ENCODE measurements at regions not wholly inside any gene's neighbourhood (a gene's known extent, or its start where the extent isn't known, plus 50 kb on each side); places are given as distances from the start of the nearest gene placed in this dataset.

DNA sequence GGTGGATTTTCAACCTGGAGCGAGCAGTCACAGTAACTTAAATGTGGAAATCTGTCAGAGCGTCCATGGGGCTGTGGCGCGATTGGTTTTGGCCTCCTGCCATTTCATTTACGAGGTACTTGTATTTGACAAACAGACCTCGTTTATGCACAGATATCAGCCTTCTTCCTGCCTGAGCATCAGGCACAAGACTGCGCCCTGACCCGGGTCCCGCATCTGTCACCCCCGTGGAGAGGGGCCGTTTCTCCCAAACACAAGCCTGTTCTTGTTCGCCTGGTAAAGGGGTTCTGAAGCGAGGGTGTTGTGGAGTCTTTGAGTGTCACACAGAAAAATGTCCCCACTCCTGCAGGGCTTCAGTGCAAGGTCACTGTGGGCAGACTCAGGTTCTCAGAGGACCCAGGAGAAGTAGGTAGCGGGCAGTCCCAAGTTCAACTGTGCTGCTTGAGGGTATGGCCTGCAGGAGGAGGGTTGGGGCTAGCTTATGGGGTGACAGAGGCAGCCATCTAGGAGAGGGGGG lies 202.3 kb downstream of the URI1 start:
- Histone ChIP-seq H3K36me3 (ENCODE audit: control insufficient read depth in 2 of 2, insufficient read depth in 1 of 2, low read length in 2 of 2) (no peaks in the 10 kb centered on the region), H3K27ac (ENCODE audit: extremely low read depth, low read depth, low read length) (no peak overlapping the region), H3K4me1 (ENCODE audit: control insufficient read depth, insufficient read depth, low read length) (peaks cover 14% of the 10 kb centered on the region), H3K4me3 (ENCODE audit: low read depth, low read length) (no peak overlapping the region), H3K9me3 (ENCODE audit: control insufficient read depth, insufficient read depth, low read depth, low read length) (no peaks in the 10 kb centered on the region)
- ChIA-PET CTCF (interaction anchor here (1.2 kb wide), 1 partner anchor 9 kb away, joined by 3 read pairs; no protein-coding TSS in a partner anchor), POLR2A (no interaction called here)
- no peak for TF ChIP-seq ZNF416 (tag by site-specific recombination; IDR thresholded peaks at IDR 0.05)
- TF ChIP-seq ZNF843 (tag by site-specific recombination; IDR thresholded peaks at IDR 0.05): no peak
- no peak for TF ChIP-seq ZNF707 (tag by site-specific recombination; IDR thresholded peaks at IDR 0.05)
- TF ChIP-seq ZBTB1 (tag by site-specific recombination; IDR thresholded peaks at IDR 0.05): no peak
- TF ChIP-seq ZEB2 (tag by site-specific recombination; IDR thresholded peaks at IDR 0.05): no peak
- peak; percentile 59; the same call in 1 of the 2 replicates for TF ChIP-seq ZNF561 (tag by site-specific recombination; IDR thresholded peaks at IDR 0.05; ENCODE audit: borderline replicate concordance)
- no peak for TF ChIP-seq ZNF221 (tag by site-specific recombination; IDR thresholded peaks at IDR 0.05; ENCODE audit: borderline replicate concordance)
- TF ChIP-seq ZIC2 (tag by site-specific recombination; IDR thresholded peaks at IDR 0.05): 0 out of 2 replicates have a peak, but pooled peaks have one; percentile 5
- peak; percentile 36; the same call in 1 of the 2 replicates for TF ChIP-seq ZNF600 (tag by site-specific recombination; IDR thresholded peaks at IDR 0.05)
- TF ChIP-seq ZNF677 (tag by site-specific recombination; IDR thresholded peaks at IDR 0.05): no peak
- no peak for TF ChIP-seq ZNF571 (tag by site-specific recombination; IDR thresholded peaks at IDR 0.05)
- TF ChIP-seq ZNF112 (tag by site-specific recombination; IDR thresholded peaks at IDR 0.05): no peak
- no peak for TF ChIP-seq ZNF19 (tag by site-specific recombination; IDR thresholded peaks at IDR 0.05; ENCODE audit: low read depth)
- 0 out of 2 replicates have a peak, but pooled peaks have one; percentile 7 for TF ChIP-seq ZNF133 (tag by site-specific recombination; IDR thresholded peaks at IDR 0.05)
- TF ChIP-seq ZXDB (tag by site-specific recombination; IDR thresholded peaks at IDR 0.05): no peak
- no peak for TF ChIP-seq PRDM4 (tag by site-specific recombination; IDR thresholded peaks at IDR 0.05)
- no peak for TF ChIP-seq GFI1B (tag by site-specific recombination; IDR thresholded peaks at IDR 0.05)
- TF ChIP-seq ZNF626 (tag by site-specific recombination; IDR thresholded peaks at IDR 0.05): no peak
- no peak for TF ChIP-seq YY2 (tag by site-specific recombination; IDR thresholded peaks at IDR 0.05)
- peak; percentile 42; the same call in 1 of the 2 replicates for TF ChIP-seq TSHZ1 (tag by site-specific recombination; IDR thresholded peaks at IDR 0.05; ENCODE audit: borderline replicate concordance)
- TF ChIP-seq ZFP69B (tag by site-specific recombination; IDR thresholded peaks at IDR 0.05): no peak
- TF ChIP-seq ZNF184 (tag by site-specific recombination; IDR thresholded peaks at IDR 0.05): no peak
- TF ChIP-seq ZNF248 (tag by site-specific recombination; IDR thresholded peaks at IDR 0.05): no peak
- no peak for TF ChIP-seq ZBTB7A (tag by site-specific recombination; IDR thresholded peaks at IDR 0.05; ENCODE audit: low read depth)
- TF ChIP-seq ZNF660 (tag by site-specific recombination; IDR thresholded peaks at IDR 0.05): peak; percentile 29; the same call in 1 of the 2 replicates
- no peak for TF ChIP-seq KLF10 (tag by site-specific recombination; IDR thresholded peaks at IDR 0.05)
- TF ChIP-seq ZNF394 (tag by site-specific recombination; IDR thresholded peaks at IDR 0.05; ENCODE audit: borderline replicate concordance): no peak
- TF ChIP-seq, protein P1, sequence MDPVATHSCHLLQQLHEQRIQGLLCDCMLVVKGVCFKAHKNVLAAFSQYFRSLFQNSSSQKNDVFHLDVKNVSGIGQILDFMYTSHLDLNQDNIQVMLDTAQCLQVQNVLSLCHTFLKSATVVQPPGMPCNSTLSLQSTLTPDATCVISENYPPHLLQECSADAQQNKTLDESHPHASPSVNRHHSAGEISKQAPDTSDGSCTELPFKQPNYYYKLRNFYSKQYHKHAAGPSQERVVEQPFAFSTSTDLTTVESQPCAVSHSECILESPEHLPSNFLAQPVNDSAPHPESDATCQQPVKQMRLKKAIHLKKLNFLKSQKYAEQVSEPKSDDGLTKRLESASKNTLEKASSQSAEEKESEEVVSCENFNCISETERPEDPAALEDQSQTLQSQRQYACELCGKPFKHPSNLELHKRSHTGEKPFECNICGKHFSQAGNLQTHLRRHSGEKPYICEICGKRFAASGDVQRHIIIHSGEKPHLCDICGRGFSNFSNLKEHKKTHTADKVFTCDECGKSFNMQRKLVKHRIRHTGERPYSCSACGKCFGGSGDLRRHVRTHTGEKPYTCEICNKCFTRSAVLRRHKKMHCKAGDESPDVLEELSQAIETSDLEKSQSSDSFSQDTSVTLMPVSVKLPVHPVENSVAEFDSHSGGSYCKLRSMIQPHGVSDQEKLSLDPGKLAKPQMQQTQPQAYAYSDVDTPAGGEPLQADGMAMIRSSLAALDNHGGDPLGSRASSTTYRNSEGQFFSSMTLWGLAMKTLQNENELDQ (tag by site-specific recombination; IDR thresholded peaks at IDR 0.05; ENCODE audit: low read depth): no peak
- TF ChIP-seq YY1 (tag by site-specific recombination; IDR thresholded peaks at IDR 0.05): no peak; the same call in 1 of the 2 replicates
- TF ChIP-seq ZNF48 (tag by site-specific recombination; IDR thresholded peaks at IDR 0.05): no peak
- TF ChIP-seq ZNF292 (tag by site-specific recombination; IDR thresholded peaks at IDR 0.05; ENCODE audit: borderline replicate concordance, low read depth): no peak
- TF ChIP-seq ZNF623 (tag by site-specific recombination; IDR thresholded peaks at IDR 0.05): no peak
- no peak for TF ChIP-seq ZNF23 (tag by site-specific recombination; IDR thresholded peaks at IDR 0.05; ENCODE audit: borderline replicate concordance)
